T-helper 2 cell treated with Interferon-gamma antibody and Interleukin-4, amounts not matched to agents 5 μg/mL and 100 μg/mL, for 36 hours (primary cell): ENCODE measurements at regions not wholly inside any gene's neighbourhood (a gene's known extent, or its start where the extent isn't known, plus 50 kb on each side); places are given as distances from the start of the nearest gene placed in this dataset.
"Not testable (repeated sequence)": the region's sequence is repeated elsewhere in the genome, so short reads cannot be mapped to it uniquely, and the experiment has no call there.

ENCODE experiments used
- DNase-seq: peaks from one replicate; pipeline ENCODE4 v3.0.0; 2021; ENCODE audit warnings: low spot score
- H3K27ac Mint-ChIP-seq: one replicate; pipeline ENCODE4 v1.8.0; 2021; ENCODE audit warnings: mild to moderate bottlenecking, mixed read lengths
- H3K27me3 Mint-ChIP-seq: one replicate; pipeline ENCODE4 v1.8.0; 2021; ENCODE audit warnings: low read depth, mixed read lengths
- H3K36me3 Mint-ChIP-seq: one replicate; pipeline ENCODE4 v1.8.0; 2021; ENCODE audit warnings: low read depth, mixed read lengths
- H3K4me1 Mint-ChIP-seq: one replicate; pipeline ENCODE4 v1.8.0; 2021; ENCODE audit warnings: low read depth, mixed read lengths
- H3K4me3 Mint-ChIP-seq: one replicate; pipeline ENCODE4 v1.8.0; 2022; ENCODE audit warnings: mild to moderate bottlenecking, moderate library complexity, mixed read lengths
- H3K9me3 Mint-ChIP-seq: one replicate; pipeline ENCODE4 v1.8.0; 2021; ENCODE audit warnings: mixed read lengths

- not testable (repeated sequence) for H3K4me1 Mint-ChIP-seq, H3K4me3 Mint-ChIP-seq, DNase-seq, H3K36me3 Mint-ChIP-seq, H3K27me3 Mint-ChIP-seq, H3K27ac Mint-ChIP-seq
- peaks cover 19% of the 10 kb centered on the region for H3K9me3 Mint-ChIP-seq
Observed at GRCh38 chr1:181246320-181246719, 157.8 kb downstream of the IER5 start.

DNA sequence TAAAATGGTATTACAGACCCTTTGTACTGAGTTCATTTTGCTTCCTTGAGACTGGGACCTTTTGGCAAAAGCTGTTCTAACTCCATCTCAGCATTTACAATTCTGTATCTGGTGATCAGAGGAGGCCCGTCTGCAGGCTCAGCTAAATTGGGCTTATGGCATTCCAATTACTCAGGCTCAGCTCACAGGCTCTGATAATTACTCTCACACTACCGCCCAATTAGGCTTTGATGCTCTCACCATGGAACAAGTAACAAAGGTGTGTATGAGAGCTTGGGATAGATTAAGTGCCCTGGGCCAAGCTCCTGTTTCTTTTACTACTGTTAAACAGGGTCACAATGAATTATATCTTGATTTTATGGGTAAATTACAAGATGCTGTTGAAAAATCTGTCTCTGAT, 159.9 kb downstream of the IER5 start:
- H3K4me3 Mint-ChIP-seq, H3K27me3 Mint-ChIP-seq, H3K4me1 Mint-ChIP-seq, H3K27ac Mint-ChIP-seq, DNase-seq, H3K36me3 Mint-ChIP-seq: not testable (repeated sequence)
- peaks cover 19% of the 10 kb centered on the region for H3K9me3 Mint-ChIP-seq

DNA sequence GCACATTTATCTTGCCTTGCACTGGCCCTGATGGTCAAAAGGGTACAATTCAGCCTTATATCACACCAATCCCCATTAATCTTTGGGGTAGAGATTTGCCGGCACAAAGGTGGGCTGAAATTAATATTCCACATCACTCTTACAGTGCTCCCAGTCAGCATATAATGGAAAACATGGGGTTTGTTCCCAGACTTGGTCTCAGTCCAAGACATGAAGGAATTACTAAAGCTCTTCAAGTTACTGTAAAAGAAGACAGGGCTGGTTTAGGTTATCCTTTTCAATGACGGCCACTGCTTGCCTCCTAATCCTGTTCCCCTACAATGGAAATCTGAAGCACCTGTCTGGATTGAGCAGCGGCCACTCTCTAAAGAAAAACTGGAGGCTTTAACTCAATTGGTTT, 160.7 kb downstream of the IER5 start:
- Mint-ChIP-seq H3K27me3 (no peaks in the 10 kb centered on the region), H3K36me3 (no peaks in the 10 kb centered on the region), H3K27ac (no peak overlapping the region), H3K4me3 (no peak overlapping the region), H3K9me3 (peaks cover 24% of the 10 kb centered on the region), H3K4me1 (no peaks in the 10 kb centered on the region)
- no peak for DNase-seq

- Mint-ChIP-seq H3K4me1 (no peaks in the 10 kb centered on the region), H3K9me3 (peaks cover 30% of the 10 kb centered on the region), H3K4me3 (no peak overlapping the region), H3K27ac (no peak overlapping the region), H3K36me3 (no peaks in the 10 kb centered on the region), H3K27me3 (no peaks in the 10 kb centered on the region)
- no peak for DNase-seq
Observed at GRCh38 chr1:181250038-181250437, 161.5 kb downstream of the IER5 start.

DNA sequence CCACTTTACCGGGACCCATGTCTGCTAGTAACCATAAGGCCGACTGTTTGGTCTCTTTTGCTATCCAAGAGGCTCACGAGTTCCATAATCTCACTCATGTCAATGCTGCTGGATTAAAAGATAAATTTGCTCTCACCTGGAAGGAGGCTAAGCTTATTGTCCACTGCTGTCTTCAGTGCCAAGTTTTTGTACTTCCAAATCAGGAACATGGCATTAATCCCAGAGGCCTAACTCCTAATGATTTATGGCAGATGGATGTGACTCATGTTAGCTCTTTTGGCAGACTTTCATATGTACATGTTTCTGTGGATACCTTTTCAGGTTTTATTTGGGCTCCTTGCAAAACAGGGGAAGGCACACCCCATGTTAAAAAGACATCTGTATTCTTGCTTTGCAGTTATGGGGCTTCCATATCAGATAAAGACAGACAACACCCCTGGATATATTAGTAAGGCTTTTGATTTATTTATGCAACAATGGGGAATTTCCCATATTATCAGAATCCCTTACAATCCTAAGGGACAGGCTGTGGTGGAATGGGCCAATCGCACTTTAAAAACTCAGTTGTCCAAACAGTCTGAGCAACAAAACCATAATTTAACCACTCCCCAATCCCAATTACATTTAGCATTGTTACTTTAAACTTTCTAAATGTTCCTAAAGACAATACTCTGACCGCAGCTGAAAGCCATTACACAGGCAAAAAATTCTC, 162.7 kb downstream of the IER5 start:
- Mint-ChIP-seq H3K9me3 (peaks cover 34% of the 10 kb centered on the region), H3K27me3 (no peaks in the 10 kb centered on the region), H3K4me1 (no peaks in the 10 kb centered on the region), H3K4me3 (no peak overlapping the region), H3K36me3 (no peaks in the 10 kb centered on the region), H3K27ac (no peak overlapping the region)
- DNase-seq: no peak

DNA sequence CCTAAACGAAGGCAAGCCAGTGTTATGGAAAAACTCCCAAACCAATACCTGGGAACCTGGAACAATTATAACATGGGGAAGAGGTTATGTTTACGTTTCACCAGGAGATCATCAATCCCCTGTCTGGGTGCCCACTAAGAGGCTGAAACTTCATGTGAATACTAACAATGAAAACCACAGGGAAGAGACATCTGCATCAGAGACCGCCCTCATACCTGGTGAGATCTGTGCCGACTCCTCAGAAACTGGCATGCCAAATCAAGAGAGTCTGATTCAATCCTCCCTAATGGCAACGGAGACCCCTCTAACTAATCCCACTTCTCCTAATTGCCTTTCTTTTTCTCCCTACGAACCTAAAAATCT, 163.2 kb downstream of the IER5 start:
- H3K27me3 Mint-ChIP-seq: no peaks in the 10 kb centered on the region
- no peak overlapping the region for H3K4me3 Mint-ChIP-seq
- H3K36me3 Mint-ChIP-seq: no peaks in the 10 kb centered on the region
- H3K4me1 Mint-ChIP-seq: no peaks in the 10 kb centered on the region
- no peak overlapping the region for H3K27ac Mint-ChIP-seq
- H3K9me3 Mint-ChIP-seq: peaks cover 29% of the 10 kb centered on the region
- DNase-seq: no peak

GRCh38 chr1:181253601-181254000, 165.1 kb downstream of the IER5 start:
- not testable (repeated sequence) for DNase-seq, H3K27me3 Mint-ChIP-seq, H3K27ac Mint-ChIP-seq, H3K4me1 Mint-ChIP-seq, H3K4me3 Mint-ChIP-seq, H3K36me3 Mint-ChIP-seq
- peaks cover 18% of the 10 kb centered on the region for H3K9me3 Mint-ChIP-seq

- Mint-ChIP-seq H3K27ac (no peak overlapping the region), H3K4me3 (no peak overlapping the region)
- DNase-seq: no peak
Observed at GRCh38 chr1:181255270-181255929, 166.9 kb downstream of the IER5 start.

GRCh38 chr1:181257117-181257516, 168.6 kb downstream of the IER5 start:
- no peak for DNase-seq
- Mint-ChIP-seq H3K27ac (no peak overlapping the region), H3K36me3 (no peaks in the 10 kb centered on the region), H3K4me1 (no peaks in the 10 kb centered on the region), H3K4me3 (no peak overlapping the region), H3K27me3 (peaks cover 10% of the 10 kb centered on the region), H3K9me3 (peaks cover 18% of the 10 kb centered on the region)

More at GRCh38 chr1:181255270-181255929, 166.9 kb downstream of the IER5 start:
- H3K36me3 Mint-ChIP-seq: no peaks in the 10 kb centered on the region
- H3K9me3 Mint-ChIP-seq: peaks cover 18% of the 10 kb centered on the region
- no peaks in the 10 kb centered on the region for H3K4me1 Mint-ChIP-seq
- peaks cover 10% of the 10 kb centered on the region for H3K27me3 Mint-ChIP-seq

- no peak for DNase-seq
- Mint-ChIP-seq H3K27ac (no peak overlapping the region), H3K9me3 (peaks cover 13% of the 10 kb centered on the region), H3K36me3 (no peaks in the 10 kb centered on the region), H3K27me3 (peaks cover 10% of the 10 kb centered on the region), H3K4me1 (no peaks in the 10 kb centered on the region), H3K4me3 (no peak overlapping the region)
Observed at GRCh38 chr1:181259026-181259745, 170.7 kb downstream of the IER5 start.

DNA sequence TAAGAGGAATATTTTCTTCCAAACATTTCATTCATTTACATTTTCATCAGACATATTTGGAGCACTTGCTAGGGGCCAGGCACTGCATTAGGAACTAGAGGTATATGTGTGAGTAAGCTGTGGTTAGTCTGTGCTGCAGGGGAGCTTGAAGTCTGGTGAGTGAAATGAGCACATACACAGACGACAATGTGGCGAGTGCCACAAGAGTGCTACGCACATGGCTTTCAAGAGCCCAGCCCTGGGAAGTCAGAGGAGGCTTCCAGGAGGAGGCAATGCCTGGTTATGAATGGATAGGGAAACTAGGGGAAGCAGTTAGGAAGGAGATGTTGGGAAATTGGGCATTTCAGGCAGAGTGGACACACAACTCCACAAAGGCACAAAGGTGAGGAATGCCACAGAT, 171.8 kb downstream of the IER5 start:
- Mint-ChIP-seq H3K27me3 (peaks cover 10% of the 10 kb centered on the region), H3K36me3 (no peaks in the 10 kb centered on the region), H3K27ac (no peak overlapping the region), H3K9me3 (peaks cover 5% of the 10 kb centered on the region), H3K4me1 (no peaks in the 10 kb centered on the region), H3K4me3 (no peak overlapping the region)
- no peak for DNase-seq

GRCh38 chr1:181260994-181261393, 172.5 kb downstream of the IER5 start:
- Mint-ChIP-seq H3K27me3 (peaks cover 10% of the 10 kb centered on the region), H3K4me3 (no peak overlapping the region), H3K27ac (no peak overlapping the region), H3K4me1 (no peaks in the 10 kb centered on the region), H3K9me3 (no peaks in the 10 kb centered on the region), H3K36me3 (no peaks in the 10 kb centered on the region)
- no peak for DNase-seq

DNA sequence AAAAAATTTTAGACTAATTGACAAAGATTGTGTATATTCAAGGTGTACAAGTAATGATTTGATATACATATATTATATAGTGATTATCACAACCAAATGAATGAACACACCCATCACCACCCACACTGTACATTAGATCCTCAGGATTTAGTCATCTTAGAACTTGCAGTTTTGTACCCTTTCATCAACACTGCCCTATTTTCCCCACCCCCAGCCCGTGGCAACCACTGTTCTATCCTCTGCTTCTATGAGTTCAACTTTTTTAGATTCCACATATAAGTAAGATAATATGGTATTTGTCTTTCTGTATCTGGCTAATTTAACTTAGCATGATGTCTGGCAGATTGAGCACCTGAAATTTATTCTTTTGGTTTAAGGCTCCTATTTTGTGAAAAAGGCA, 173.6 kb downstream of the IER5 start:
- Mint-ChIP-seq H3K4me3 (no peak overlapping the region), H3K36me3 (no peaks in the 10 kb centered on the region), H3K27ac (no peak overlapping the region), H3K4me1 (no peaks in the 10 kb centered on the region), H3K9me3 (no peaks in the 10 kb centered on the region), H3K27me3 (peaks cover 7% of the 10 kb centered on the region)
- no peak for DNase-seq

DNA sequence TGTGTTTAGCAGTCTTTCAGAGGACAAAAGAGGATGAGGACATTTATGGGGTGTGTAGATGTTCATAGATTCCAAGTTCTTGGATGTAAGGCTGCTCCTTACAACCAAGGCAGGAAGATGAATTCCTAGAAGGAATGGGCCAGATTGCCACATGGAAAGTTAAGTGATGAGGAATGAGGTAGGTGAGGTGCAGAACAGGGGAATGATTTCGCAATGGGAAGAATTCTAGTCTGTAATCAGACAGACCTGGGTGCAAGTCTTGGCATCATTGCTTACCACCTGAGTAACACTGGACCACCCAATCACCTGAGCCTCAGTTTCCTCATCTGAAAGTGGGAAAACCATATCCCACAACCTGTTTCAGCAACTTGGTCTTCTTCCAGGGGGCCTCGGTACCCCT, 174.9 kb downstream of the IER5 start:
- Mint-ChIP-seq H3K27ac (no peak overlapping the region), H3K4me1 (no peaks in the 10 kb centered on the region), H3K36me3 (no peaks in the 10 kb centered on the region), H3K9me3 (no peaks in the 10 kb centered on the region), H3K4me3 (no peak overlapping the region), H3K27me3 (peaks cover 3% of the 10 kb centered on the region)
- no peak for DNase-seq
